Activated T-helper 2 cell treated with anti-CD3 and anti-CD28 coated beads, Interferon-gamma antibody, Interleukin-2, Interleukin-4, amounts not matched to agents 10 μg/mL and 5 μg/mL and 100 μg/mL, durations not matched to agents 14 hours and 24 hours and 36 hours (primary cell): ENCODE measurements at regions not wholly inside any gene's neighbourhood (a gene's known extent, or its start where the extent isn't known, plus 50 kb on each side); places are given as distances from the start of the nearest gene placed in this dataset.

Experiments used
- DNase-seq: peaks from one replicate; pipeline ENCODE4 v3.0.0; 2021; ENCODE audit warnings: low spot score
- H3K27ac Mint-ChIP-seq: one replicate; pipeline ENCODE4 v1.8.0; 2021; ENCODE audit warnings: mixed read lengths
- H3K27me3 Mint-ChIP-seq: one replicate; pipeline ENCODE4 v1.8.0; 2021; ENCODE audit warnings: low read depth, mixed read lengths
- H3K36me3 Mint-ChIP-seq: one replicate; pipeline ENCODE4 v1.8.0; 2021; ENCODE audit warnings: low read depth, mixed read lengths
- H3K4me1 Mint-ChIP-seq: one replicate; pipeline ENCODE4 v1.8.0; 2021; ENCODE audit warnings: low read depth, mixed read lengths
- H3K4me3 Mint-ChIP-seq: one replicate; pipeline ENCODE4 v1.8.0; 2021; ENCODE audit warnings: low read depth, mild to moderate bottlenecking, moderate library complexity, mixed read lengths
- H3K9me3 Mint-ChIP-seq: one replicate; pipeline ENCODE4 v1.8.0; 2021; ENCODE audit warnings: mixed read lengths
- intact Hi-C: fragments of 100-400 bp; cut with micrococcal nuclease; formaldehyde crosslinking; loops from one replicate; pipeline ENCODE4 v1.15.1; 2023

GRCh38 chr2:47655563-47655880 lies 84.7 kb upstream of the KCNK12 start:
- H3K27ac Mint-ChIP-seq = no peak overlapping the region
- no peaks in the 10 kb centered on the region for H3K36me3 Mint-ChIP-seq
- H3K4me3 Mint-ChIP-seq = no peak overlapping the region
- no peaks in the 10 kb centered on the region for H3K4me1 Mint-ChIP-seq
- intact Hi-C loops = no loop called here
- H3K9me3 Mint-ChIP-seq = no peaks in the 10 kb centered on the region
- no peaks in the 10 kb centered on the region for H3K27me3 Mint-ChIP-seq
- DNase-seq = no peak

- no peaks in the 10 kb centered on the region for H3K4me1 Mint-ChIP-seq
- intact Hi-C loops = no loop called here
- no peaks in the 10 kb centered on the region for H3K36me3 Mint-ChIP-seq
- no peak overlapping the region for H3K27ac Mint-ChIP-seq
- no peak for DNase-seq
- no peaks in the 10 kb centered on the region for H3K27me3 Mint-ChIP-seq
- H3K4me3 Mint-ChIP-seq = no peak overlapping the region
- H3K9me3 Mint-ChIP-seq = no peaks in the 10 kb centered on the region
Observed at GRCh38 chr2:47654790-47655562, 84.2 kb upstream of the KCNK12 start.

- Mint-ChIP-seq H3K27me3 (no peaks in the 10 kb centered on the region), H3K36me3 (no peaks in the 10 kb centered on the region), H3K9me3 (no peaks in the 10 kb centered on the region), H3K27ac (no peak overlapping the region), H3K4me3 (no peak overlapping the region), H3K4me1 (no peaks in the 10 kb centered on the region)
- no peak for DNase-seq
- intact Hi-C loops = no loop called here
Observed at GRCh38 chr2:47653902-47654789, 83.4 kb upstream of the KCNK12 start.

- Mint-ChIP-seq H3K27ac (no peak overlapping the region), H3K4me1 (no peaks in the 10 kb centered on the region), H3K9me3 (no peaks in the 10 kb centered on the region), H3K27me3 (no peaks in the 10 kb centered on the region), H3K4me3 (no peak overlapping the region), H3K36me3 (no peaks in the 10 kb centered on the region)
- DNase-seq = no peak
- intact Hi-C loops = no loop called here
Observed at GRCh38 chr2:47653036-47653435, 82.3 kb upstream of the KCNK12 start.

GRCh38 chr2:47652061-47652690 lies 81.4 kb upstream of the KCNK12 start:
- H3K4me3 Mint-ChIP-seq = no peak overlapping the region

GRCh38 chr2:47651296-47651695 lies 80.5 kb upstream of the KCNK12 start:
- Mint-ChIP-seq H3K4me3 (no peak overlapping the region), H3K4me1 (no peaks in the 10 kb centered on the region), H3K36me3 (no peaks in the 10 kb centered on the region), H3K9me3 (no peaks in the 10 kb centered on the region), H3K27ac (no peak overlapping the region), H3K27me3 (no peaks in the 10 kb centered on the region)
- no peak for DNase-seq
- intact Hi-C loops = no loop called here

More at GRCh38 chr2:47652061-47652690, 81.4 kb upstream of the KCNK12 start:
- no peak overlapping the region for H3K27ac Mint-ChIP-seq
- no peaks in the 10 kb centered on the region for H3K27me3 Mint-ChIP-seq
- H3K4me1 Mint-ChIP-seq = no peaks in the 10 kb centered on the region
- no peak for DNase-seq
- intact Hi-C loops = no loop called here
- H3K9me3 Mint-ChIP-seq = no peaks in the 10 kb centered on the region
- no peaks in the 10 kb centered on the region for H3K36me3 Mint-ChIP-seq

GRCh38 chr2:47650001-47650535 lies 79.3 kb upstream of the KCNK12 start:
- no peaks in the 10 kb centered on the region for H3K9me3 Mint-ChIP-seq
- H3K27ac Mint-ChIP-seq = no peak overlapping the region
- H3K4me3 Mint-ChIP-seq = no peak overlapping the region
- DNase-seq = no peak
- H3K27me3 Mint-ChIP-seq = no peaks in the 10 kb centered on the region
- no peaks in the 10 kb centered on the region for H3K4me1 Mint-ChIP-seq
- no peaks in the 10 kb centered on the region for H3K36me3 Mint-ChIP-seq
- intact Hi-C loops = no loop called here

- intact Hi-C loops = no loop called here
- DNase-seq = no peak
- Mint-ChIP-seq H3K36me3 (no peaks in the 10 kb centered on the region), H3K27me3 (peaks cover 2% of the 10 kb centered on the region), H3K9me3 (no peaks in the 10 kb centered on the region), H3K27ac (no peak overlapping the region), H3K4me3 (no peak overlapping the region), H3K4me1 (no peaks in the 10 kb centered on the region)
Observed at GRCh38 chr2:47645246-47645645, 74.5 kb upstream of the KCNK12 start.

- no peaks in the 10 kb centered on the region for H3K9me3 Mint-ChIP-seq
- no peak for DNase-seq
- H3K4me3 Mint-ChIP-seq = no peak overlapping the region
- intact Hi-C loops = no loop called here
- H3K27ac Mint-ChIP-seq = no peak overlapping the region
- H3K36me3 Mint-ChIP-seq = no peaks in the 10 kb centered on the region
- H3K27me3 Mint-ChIP-seq = peaks cover 2% of the 10 kb centered on the region
- no peaks in the 10 kb centered on the region for H3K4me1 Mint-ChIP-seq
Observed at GRCh38 chr2:47644351-47644750, 73.6 kb upstream of the KCNK12 start.

- Mint-ChIP-seq H3K9me3 (no peaks in the 10 kb centered on the region), H3K36me3 (no peaks in the 10 kb centered on the region), H3K27ac (no peak overlapping the region), H3K4me1 (no peaks in the 10 kb centered on the region), H3K27me3 (peaks cover 4% of the 10 kb centered on the region), H3K4me3 (no peak overlapping the region)
- no peak for DNase-seq
- intact Hi-C loops = no loop called here
Observed at GRCh38 chr2:47641366-47641765, 70.6 kb upstream of the KCNK12 start.

- no peak for DNase-seq
- Mint-ChIP-seq H3K4me3 (no peak overlapping the region), H3K27me3 (peaks cover 4% of the 10 kb centered on the region), H3K4me1 (no peaks in the 10 kb centered on the region), H3K36me3 (no peaks in the 10 kb centered on the region), H3K9me3 (no peaks in the 10 kb centered on the region), H3K27ac (no peak overlapping the region)
- intact Hi-C loops = no loop called here
Observed at GRCh38 chr2:47640356-47640755, 69.6 kb upstream of the KCNK12 start.

- Mint-ChIP-seq H3K9me3 (no peaks in the 10 kb centered on the region), H3K27ac (no peak overlapping the region), H3K36me3 (no peaks in the 10 kb centered on the region), H3K27me3 (peaks cover 4% of the 10 kb centered on the region), H3K4me3 (no peak overlapping the region), H3K4me1 (no peaks in the 10 kb centered on the region)
- DNase-seq = no peak
- intact Hi-C loops = no loop called here
Observed at GRCh38 chr2:47639467-47639866, 68.7 kb upstream of the KCNK12 start.

GRCh38 chr2:47638430-47638829 lies 67.6 kb upstream of the KCNK12 start:
- intact Hi-C loops = no loop called here
- no peaks in the 10 kb centered on the region for H3K4me1 Mint-ChIP-seq
- H3K27ac Mint-ChIP-seq = no peak overlapping the region
- no peaks in the 10 kb centered on the region for H3K36me3 Mint-ChIP-seq
- DNase-seq = no peak
- no peak overlapping the region for H3K4me3 Mint-ChIP-seq
- peaks cover 4% of the 10 kb centered on the region for H3K27me3 Mint-ChIP-seq
- no peaks in the 10 kb centered on the region for H3K9me3 Mint-ChIP-seq
